Erythroblast (primary cell): ENCODE measurements at regions not wholly inside any gene's neighbourhood (a gene's known extent, or its start where the extent isn't known, plus 50 kb on each side); places are given as distances from the start of the nearest gene placed in this dataset.

ENCODE experiments used
- GATA1 ChIP-seq: IDR thresholded peaks from 2 replicates; pipeline ENCODE4 v1.6.1; 2011; ENCODE audit warnings: low read depth, mild to moderate bottlenecking, control low read depth, low read length, moderate library complexity
- POLR2A ChIP-seq: IDR thresholded peaks from 2 replicates; pipeline ENCODE4 v1.6.1; 2011; ENCODE audit warnings: mild to moderate bottlenecking, low read length

DNA sequence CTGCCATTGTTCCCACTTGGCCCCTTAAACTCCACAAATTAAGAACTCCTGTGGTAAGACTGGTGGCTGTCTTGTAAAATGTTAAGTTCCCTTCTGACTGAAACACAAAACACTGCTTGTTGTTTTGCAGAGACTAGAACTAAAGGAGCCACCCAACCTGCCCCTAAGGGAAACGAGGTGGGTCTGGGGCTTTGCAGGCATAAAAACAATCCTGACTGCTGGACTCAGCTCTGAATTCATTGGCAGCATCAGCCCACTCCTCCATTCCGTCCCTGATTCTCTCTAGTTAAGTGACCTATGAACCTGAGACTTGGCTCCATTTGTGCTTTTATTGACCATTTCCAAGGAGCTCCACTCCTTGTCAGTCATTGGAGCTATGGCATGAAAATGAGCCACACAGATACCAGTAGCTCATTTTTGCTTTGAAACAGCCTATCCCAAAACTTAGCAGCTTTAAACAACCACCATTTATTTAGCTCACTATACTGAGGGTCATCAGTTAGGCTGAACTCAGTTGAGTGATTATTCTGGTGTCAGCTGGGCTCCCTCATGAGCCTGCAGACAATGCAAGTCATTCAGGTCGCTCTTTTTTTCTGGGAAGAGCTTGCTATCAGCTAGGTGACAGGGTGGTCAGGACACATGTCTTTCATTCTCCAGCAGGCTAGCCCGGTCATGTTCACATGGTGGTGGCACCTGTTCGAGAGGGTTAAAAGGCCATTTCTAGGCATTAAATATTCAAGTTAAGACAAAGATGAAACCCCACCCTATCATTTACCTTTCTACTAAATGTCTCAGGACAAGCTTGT is 175.1 kb upstream of the CTNNB1 start:
- no peak for TF ChIP-seq POLR2A
- no peak for TF ChIP-seq GATA1
